ENCODE measurements at regions not wholly inside any gene's neighbourhood (a gene's known extent, or its start where the extent isn't known, plus 50 kb on each side); places are given as distances from the start of the nearest gene placed in this dataset.
A peak's percentile ranks its signal among the peaks of the same experiment; 100 is the strongest.
"Not testable (repeated sequence)": the region's sequence is repeated elsewhere in the genome, so short reads cannot be mapped to it uniquely, and the experiment has no call there.

DNA sequence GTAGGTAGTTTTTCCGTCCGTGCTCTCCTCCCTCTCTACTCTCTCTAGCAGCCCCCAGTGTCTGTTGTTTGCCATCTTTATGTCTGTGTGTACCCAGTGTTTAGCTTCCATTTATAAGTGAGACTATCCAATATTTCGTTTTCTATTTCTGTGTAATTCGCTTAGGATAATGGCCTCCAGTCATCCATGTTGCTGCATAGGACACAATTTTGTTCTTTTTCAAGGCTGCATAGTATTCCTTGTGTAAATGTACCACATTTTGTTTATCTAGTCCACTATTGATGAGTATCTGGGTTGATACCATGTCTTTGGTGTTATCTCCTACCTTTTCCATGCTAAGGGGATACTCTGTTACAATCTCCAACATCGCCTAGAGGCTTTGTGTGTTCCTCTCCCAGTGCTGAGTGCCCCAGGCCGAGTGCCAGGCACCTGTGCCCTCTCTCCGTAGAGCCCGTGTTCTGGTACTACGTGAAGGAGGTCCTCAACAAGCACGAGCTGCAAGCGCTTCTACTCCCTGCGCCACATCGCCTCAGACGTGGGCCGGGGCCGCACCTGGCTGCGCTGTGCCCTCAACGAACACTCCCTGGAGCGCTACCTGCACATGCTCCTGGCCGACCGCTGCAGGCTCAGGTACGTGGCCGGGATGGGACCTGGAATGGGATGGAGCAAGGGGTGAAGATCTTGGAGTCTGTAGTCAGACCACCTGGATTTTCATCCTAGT, 51.0 kb downstream of the NPIPB11 start:
- not testable (repeated sequence) for H3K4me1 Mint-ChIP-seq (ENCODE audit: low read depth); DNase-seq; H3K4me3 Mint-ChIP-seq; H3K27me3 Mint-ChIP-seq (ENCODE audit: low read depth); ATAC-seq; H3K9me3 Mint-ChIP-seq; H3K36me3 Mint-ChIP-seq (ENCODE audit: insufficient read depth)

- not testable (repeated sequence) for H3K4me1 Mint-ChIP-seq (ENCODE audit: low read depth); ATAC-seq; DNase-seq; H3K27me3 Mint-ChIP-seq (ENCODE audit: low read depth); H3K9me3 Mint-ChIP-seq; H3K4me3 Mint-ChIP-seq; H3K36me3 Mint-ChIP-seq (ENCODE audit: insufficient read depth)
These were observed 52.1 kb downstream of the NPIPB11 start for GRCh38 chr16:29354449-29354848.

DNA sequence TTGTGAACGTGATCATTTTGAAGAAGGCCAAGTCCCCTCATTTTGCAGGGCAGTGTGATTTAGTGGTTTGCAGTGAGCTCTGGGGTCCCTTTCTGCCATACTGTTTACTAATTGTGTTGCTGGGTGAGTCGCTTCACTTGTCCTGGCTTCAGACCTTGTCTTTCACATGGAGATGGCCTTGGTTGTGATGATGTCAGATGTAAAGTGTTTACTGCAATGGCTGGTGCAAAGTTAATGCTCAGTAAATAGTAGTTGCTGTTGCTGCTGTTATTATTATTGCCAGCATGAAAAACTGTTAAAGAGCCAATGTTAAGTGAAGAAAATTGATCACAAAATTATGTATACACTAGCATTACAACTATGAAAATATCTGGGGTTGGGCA, 53.9 kb downstream of the NPIPB11 start:
- H3K4me1 Mint-ChIP-seq (ENCODE audit: low read depth) = not testable (repeated sequence)

GRCh38 chr16:29351970-29352616, 54.4 kb downstream of the NPIPB11 start:
- H3K27me3 Mint-ChIP-seq (ENCODE audit: low read depth); H3K9me3 Mint-ChIP-seq; H3K4me1 Mint-ChIP-seq (ENCODE audit: low read depth); DNase-seq; H3K4me3 Mint-ChIP-seq; ATAC-seq; H3K36me3 Mint-ChIP-seq (ENCODE audit: insufficient read depth): not testable (repeated sequence)

More for the DNA sequence above, 53.9 kb downstream of the NPIPB11 start:
- not testable (repeated sequence) for H3K36me3 Mint-ChIP-seq (ENCODE audit: insufficient read depth); H3K9me3 Mint-ChIP-seq; H3K4me3 Mint-ChIP-seq; H3K27me3 Mint-ChIP-seq (ENCODE audit: low read depth); ATAC-seq; DNase-seq

DNA sequence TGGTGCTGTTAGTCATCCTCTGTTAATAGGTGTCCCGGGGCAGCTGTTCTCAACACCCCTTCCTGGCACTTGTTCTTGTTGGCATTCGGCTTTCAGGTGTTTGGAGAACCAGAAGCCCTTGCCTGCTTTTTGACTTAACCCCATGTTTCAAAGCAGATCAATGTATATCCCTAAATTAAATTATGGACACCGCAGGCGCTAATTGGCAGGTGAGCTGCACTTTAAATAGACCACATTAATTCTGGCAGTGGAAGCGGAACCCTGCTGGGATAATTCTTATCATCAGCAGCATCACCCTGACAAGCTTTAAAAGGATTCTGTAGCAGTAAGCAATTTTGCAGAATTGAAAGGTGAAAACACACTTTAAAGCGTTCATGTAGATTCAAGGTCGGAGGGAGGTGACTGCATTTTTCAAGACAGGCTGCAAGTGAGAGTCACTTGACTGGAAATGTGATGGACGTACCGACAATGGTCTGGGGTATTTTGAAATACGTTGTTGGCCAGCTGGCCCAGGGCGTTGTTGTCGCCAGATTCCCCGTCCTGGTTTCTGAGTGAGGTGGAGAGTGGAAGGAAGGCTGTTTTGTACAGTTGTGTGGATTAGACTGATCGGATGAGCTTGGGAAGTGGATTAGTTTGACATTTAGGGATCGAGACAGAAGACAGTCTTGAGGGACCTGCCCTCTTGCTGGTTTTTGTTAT, 55.1 kb downstream of the NPIPB11 start:
- H3K36me3 Mint-ChIP-seq (ENCODE audit: insufficient read depth); DNase-seq: not testable (repeated sequence)

GRCh38 chr16:29349966-29350365, 56.5 kb downstream of the NPIPB11 start:
- H3K4me3 Mint-ChIP-seq; H3K9me3 Mint-ChIP-seq; H3K36me3 Mint-ChIP-seq (ENCODE audit: insufficient read depth); DNase-seq; ATAC-seq; H3K27me3 Mint-ChIP-seq (ENCODE audit: low read depth); H3K4me1 Mint-ChIP-seq (ENCODE audit: low read depth): not testable (repeated sequence)

More for the DNA sequence above, 55.1 kb downstream of the NPIPB11 start:
- ATAC-seq; H3K27me3 Mint-ChIP-seq (ENCODE audit: low read depth); H3K4me1 Mint-ChIP-seq (ENCODE audit: low read depth); H3K9me3 Mint-ChIP-seq; H3K4me3 Mint-ChIP-seq: not testable (repeated sequence)

GRCh38 chr16:29348748-29349147, 57.8 kb downstream of the NPIPB11 start:
- H3K4me3 Mint-ChIP-seq; H3K36me3 Mint-ChIP-seq (ENCODE audit: insufficient read depth); DNase-seq; H3K4me1 Mint-ChIP-seq (ENCODE audit: low read depth); H3K27me3 Mint-ChIP-seq (ENCODE audit: low read depth); H3K9me3 Mint-ChIP-seq; ATAC-seq: not testable (repeated sequence)

DNA sequence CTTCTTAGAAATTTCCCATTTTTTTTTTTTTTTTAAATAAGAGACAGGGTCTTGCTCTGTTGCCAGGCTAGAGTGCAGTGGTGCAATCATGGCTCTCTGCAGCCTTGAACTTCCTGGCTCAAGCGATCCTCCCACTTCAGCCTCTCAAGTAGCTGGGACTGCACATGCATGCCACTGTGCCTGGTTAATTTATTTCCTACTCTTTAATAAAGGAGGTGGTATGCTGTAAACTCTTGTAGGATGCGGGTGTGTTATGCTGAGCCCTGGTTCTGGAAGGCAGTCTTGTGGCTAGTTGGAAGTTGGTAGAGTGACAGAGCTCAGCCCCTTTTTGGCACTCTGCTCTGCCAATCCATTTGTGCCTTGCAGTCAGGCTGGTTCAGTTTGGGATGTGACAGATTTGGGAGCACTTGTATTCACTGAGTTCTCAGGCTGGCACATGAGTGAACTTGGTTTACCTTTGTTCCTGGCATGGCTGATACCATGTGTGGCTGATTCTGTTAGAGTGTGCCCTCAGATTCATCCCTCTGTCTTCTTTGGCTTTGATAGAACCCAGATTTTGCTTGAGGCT, 58.3 kb downstream of the NPIPB11 start:
- H3K4me1 Mint-ChIP-seq (ENCODE audit: low read depth); ATAC-seq; H3K27me3 Mint-ChIP-seq (ENCODE audit: low read depth); H3K9me3 Mint-ChIP-seq; DNase-seq; H3K4me3 Mint-ChIP-seq; H3K36me3 Mint-ChIP-seq (ENCODE audit: insufficient read depth): not testable (repeated sequence)

DNA sequence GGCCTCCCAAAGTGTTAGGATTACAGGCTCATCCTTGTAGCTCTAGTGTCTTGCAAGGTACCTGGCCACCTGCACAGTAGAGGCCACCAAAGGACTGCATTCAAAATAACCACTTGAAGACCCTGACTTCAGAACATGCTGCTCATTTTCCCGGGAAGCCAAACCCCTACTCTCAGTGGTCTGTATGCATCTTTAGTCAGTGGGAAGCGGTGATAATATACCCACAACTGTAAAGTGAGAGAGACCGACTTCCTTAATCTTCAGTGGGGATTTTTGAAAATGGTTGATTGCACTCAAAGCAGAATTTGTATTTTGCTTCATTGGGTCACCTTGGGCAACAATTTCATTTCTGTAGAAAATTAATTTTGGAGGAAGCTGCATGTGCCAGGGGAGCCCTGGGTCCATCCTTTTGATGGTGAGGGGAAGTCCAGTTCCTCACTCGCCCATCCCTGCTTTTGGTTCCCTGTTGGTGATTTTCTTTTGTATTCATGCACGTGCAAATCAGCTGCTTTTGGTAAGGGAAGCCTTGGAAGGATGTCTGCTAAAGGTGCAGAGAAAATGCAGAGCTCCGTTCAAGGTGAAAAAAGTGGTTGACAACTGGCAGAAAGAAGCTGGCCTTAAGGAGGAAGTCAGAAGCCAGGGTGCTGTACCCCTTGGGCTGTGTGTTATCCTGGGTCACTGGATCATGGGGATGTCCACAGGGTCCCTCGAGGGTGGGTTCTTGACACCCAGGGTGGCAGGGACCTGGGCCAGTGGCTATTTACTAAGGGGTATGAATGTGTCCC, 59.5 kb downstream of the NPIPB11 start:
- not testable (repeated sequence) for H3K9me3 Mint-ChIP-seq; DNase-seq; H3K4me3 Mint-ChIP-seq; H3K36me3 Mint-ChIP-seq (ENCODE audit: insufficient read depth); H3K4me1 Mint-ChIP-seq (ENCODE audit: low read depth); H3K27me3 Mint-ChIP-seq (ENCODE audit: low read depth); ATAC-seq

DNA sequence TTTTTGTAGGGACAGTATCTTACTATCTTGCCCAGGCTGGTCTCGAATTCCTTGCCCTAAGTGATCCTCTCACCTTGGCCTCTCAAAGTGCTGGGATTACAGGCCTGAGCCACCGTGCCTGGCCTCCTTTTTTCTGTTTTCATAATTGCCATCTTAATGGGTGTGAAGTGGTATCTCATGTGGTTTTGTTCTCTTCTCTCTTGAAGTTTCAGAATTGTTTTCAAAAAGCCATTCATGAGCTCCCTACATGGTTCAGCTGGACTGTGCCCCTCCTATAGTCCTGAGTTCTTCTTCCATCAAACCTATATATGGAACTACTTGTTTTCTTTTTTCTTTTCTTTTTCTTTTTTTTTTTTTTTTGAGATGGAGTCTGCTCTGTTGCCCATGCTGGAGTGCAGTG, 60.3 kb downstream of the NPIPB11 start:
- not testable (repeated sequence) for H3K4me3 Mint-ChIP-seq; H3K9me3 Mint-ChIP-seq; H3K36me3 Mint-ChIP-seq (ENCODE audit: insufficient read depth); H3K4me1 Mint-ChIP-seq (ENCODE audit: low read depth); DNase-seq; H3K27me3 Mint-ChIP-seq (ENCODE audit: low read depth)
- peak in 1 of 2 donors; percentile 14 for ATAC-seq

DNA sequence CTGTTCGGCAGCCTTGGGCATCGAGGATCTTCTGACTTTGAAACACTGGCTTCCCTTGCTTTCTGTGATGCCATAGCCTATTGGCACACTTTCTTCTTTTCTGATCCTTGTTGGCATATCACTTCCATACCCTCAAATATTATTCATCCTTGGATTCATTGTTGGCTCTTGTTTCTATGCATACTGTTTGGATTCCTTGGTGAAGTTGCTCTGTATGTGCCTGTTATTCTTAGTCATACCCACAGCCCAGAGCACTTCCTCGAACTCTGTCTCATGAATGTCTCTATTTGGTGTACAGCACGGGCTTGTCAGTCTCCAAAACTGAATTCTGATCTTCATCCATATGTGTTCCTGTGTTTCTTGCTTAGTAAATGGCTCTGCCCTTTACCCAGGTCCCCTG, 63.6 kb downstream of the NPIPB11 start:
- H3K27me3 Mint-ChIP-seq (ENCODE audit: low read depth); H3K4me3 Mint-ChIP-seq; H3K9me3 Mint-ChIP-seq; DNase-seq; H3K4me1 Mint-ChIP-seq (ENCODE audit: low read depth); H3K36me3 Mint-ChIP-seq (ENCODE audit: insufficient read depth); ATAC-seq: not testable (repeated sequence)

GRCh38 chr16:29340779-29341438, 65.6 kb downstream of the NPIPB11 start:
- H3K4me3 Mint-ChIP-seq; DNase-seq; H3K36me3 Mint-ChIP-seq (ENCODE audit: insufficient read depth); H3K27me3 Mint-ChIP-seq (ENCODE audit: low read depth); ATAC-seq; H3K9me3 Mint-ChIP-seq; H3K4me1 Mint-ChIP-seq (ENCODE audit: low read depth): not testable (repeated sequence)

DNA sequence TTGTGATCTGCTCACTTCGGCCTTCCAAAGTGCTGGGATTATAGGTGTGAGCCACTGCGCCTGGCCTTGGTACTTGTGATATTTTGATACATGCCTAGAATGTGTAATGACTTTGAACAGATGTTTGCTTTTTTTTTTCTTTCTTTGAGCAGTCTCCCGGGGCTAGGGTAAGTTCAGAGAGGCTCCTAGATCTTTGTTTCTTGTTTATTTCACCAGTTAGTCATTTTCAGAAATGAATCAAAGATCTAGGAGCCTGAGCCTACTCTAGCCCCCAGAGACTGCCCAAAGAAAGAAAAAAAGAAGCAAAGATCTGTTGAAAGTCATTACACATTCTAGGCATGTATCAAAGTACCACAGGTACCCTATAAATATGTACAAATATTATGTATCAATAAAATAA, 66.3 kb downstream of the NPIPB11 start:
- H3K27me3 Mint-ChIP-seq (ENCODE audit: low read depth); H3K9me3 Mint-ChIP-seq: not testable (repeated sequence)

More for the DNA sequence above, 66.3 kb downstream of the NPIPB11 start:
- H3K4me1 Mint-ChIP-seq (ENCODE audit: low read depth); H3K36me3 Mint-ChIP-seq (ENCODE audit: insufficient read depth); DNase-seq; H3K4me3 Mint-ChIP-seq; ATAC-seq: not testable (repeated sequence)
